Lung (tissue), 11 donors: ENCODE measurements at regions not wholly inside any gene's neighbourhood (a gene's known extent, or its start where the extent isn't known, plus 50 kb on each side); places are given as distances from the start of the nearest gene placed in this dataset.

ENCODE experiments used
- ATAC-seq: fragments of 200-7000 bp; cut with Tn5 transposase; one replicate; pipeline ENCODE4 v1.9.1; 2020; ENCODE audit warnings: moderate number of reproducible peaks; ENCODE audit not compliant: insufficient read depth, low FRiP score
- DNase-seq, 3 donors: peaks; one replicate each; pipeline ENCODE4 v3.0.0-alpha.2; 2013 to 2017
- H3K27ac ChIP-seq, 2 donors: one replicate each; pipeline ENCODE4 v1.5.1; 2013; ENCODE audit warnings: mild to moderate bottlenecking in 2 of 2, moderate library complexity in 2 of 2, control low read depth in 1 of 2, inconsistent platforms in 1 of 2, low read depth in 1 of 2, low read length in 1 of 2
- H3K27me3 ChIP-seq, 3 donors: one replicate each; pipeline ENCODE4 v1.5.1; 2013; ENCODE audit warnings: low read length in 2 of 3; ENCODE audit not compliant: control insufficient read depth in 3 of 3, insufficient read depth in 3 of 3
- H3K36me3 ChIP-seq, 4 donors: one replicate each; pipeline ENCODE4 v1.5.1; 2013; ENCODE audit warnings: low read length in 4 of 4, mild to moderate bottlenecking in 1 of 4, moderate library complexity in 1 of 4; ENCODE audit not compliant: control insufficient read depth in 4 of 4, insufficient read depth in 4 of 4
- H3K4me1 ChIP-seq, 5 donors: one replicate each; pipeline ENCODE4 v1.5.1; 2013; ENCODE audit warnings: low read length in 5 of 5, mild to moderate bottlenecking in 2 of 5, moderate library complexity in 1 of 5; ENCODE audit not compliant: control insufficient read depth in 5 of 5, insufficient read depth in 5 of 5
- H3K4me3 ChIP-seq: one replicate; pipeline ENCODE4 v1.5.1; 2013; ENCODE audit warnings: mild to moderate bottlenecking, control low read depth, moderate library complexity
- H3K9ac ChIP-seq, 2 donors: one replicate each; pipeline ENCODE4 v1.5.1; 2013; ENCODE audit warnings: low read length in 2 of 2, control low read depth in 1 of 2; ENCODE audit not compliant: insufficient read depth in 1 of 2
- H3K9me3 ChIP-seq, 4 donors: one replicate each; pipeline ENCODE4 v1.5.1; 2013; ENCODE audit warnings: low read length in 3 of 4, mild to moderate bottlenecking in 1 of 4, moderate library complexity in 1 of 4; ENCODE audit not compliant: control insufficient read depth in 4 of 4, insufficient read depth in 3 of 4
- WGBS, 2 donors: extraction: QIAGEN DNeasy Blood & Tissue Kit; methylation state at CpG; one replicate each; pipeline ENCODE4 v1.1.7; 2013; 5-methylcytosine and 5-hydroxymethylcytosine counted together
- TF ChIP-seq, protein P1 (sequence below): IDR thresholded peaks from 2 replicates; pipeline ENCODE4 v1.5.1; 2012; ENCODE audit warnings: mild to moderate bottlenecking; ENCODE audit errors: control extremely low read depth, extremely low read depth
- donor health status: control.
- donor health status: control.
- donor health status: Bipolar disorder and iron deficiency.
- donor health status: healthy.
- donor health status: DM: yes; HTN: yes; CAD: no.

DNA sequence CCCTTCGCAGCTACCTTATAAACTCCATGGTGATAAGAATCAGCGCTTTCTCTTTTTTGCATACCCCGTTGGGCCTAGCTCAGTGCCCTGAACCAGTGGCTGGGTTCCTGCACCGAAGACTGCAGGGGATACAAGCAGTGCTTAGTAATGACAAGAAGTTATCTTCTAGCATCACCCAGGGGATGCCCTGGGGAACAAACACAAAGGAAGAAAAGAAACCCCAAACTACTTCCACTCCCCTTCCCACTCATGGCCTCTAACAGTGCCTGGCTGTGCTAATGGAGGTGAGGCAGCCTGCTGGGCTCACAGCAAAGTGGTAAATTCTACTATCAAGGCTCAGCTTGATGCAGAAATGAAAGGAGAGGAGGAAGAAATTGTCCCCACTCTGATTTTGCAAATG lies 314.7 kb downstream of the TXNL1 start:
- Histone ChIP-seq H3K9me3 (no peaks in the 10 kb centered on the region), H3K27me3 (no peaks in the 10 kb centered on the region), H3K4me1 (peaks cover 0 to 45% (median 7%) of the 10 kb centered on the region in 5 donors), H3K27ac (no peak overlapping the region), H3K9ac (no peak overlapping the region), H3K4me3 (no peak overlapping the region), H3K36me3 (no peaks in the 10 kb centered on the region)
- WGBS, 2 donors, result 65 to 66% methylated on average over 4 of the region's 4 CpGs
- no peak for ATAC-seq
- TF ChIP-seq, protein P1, sequence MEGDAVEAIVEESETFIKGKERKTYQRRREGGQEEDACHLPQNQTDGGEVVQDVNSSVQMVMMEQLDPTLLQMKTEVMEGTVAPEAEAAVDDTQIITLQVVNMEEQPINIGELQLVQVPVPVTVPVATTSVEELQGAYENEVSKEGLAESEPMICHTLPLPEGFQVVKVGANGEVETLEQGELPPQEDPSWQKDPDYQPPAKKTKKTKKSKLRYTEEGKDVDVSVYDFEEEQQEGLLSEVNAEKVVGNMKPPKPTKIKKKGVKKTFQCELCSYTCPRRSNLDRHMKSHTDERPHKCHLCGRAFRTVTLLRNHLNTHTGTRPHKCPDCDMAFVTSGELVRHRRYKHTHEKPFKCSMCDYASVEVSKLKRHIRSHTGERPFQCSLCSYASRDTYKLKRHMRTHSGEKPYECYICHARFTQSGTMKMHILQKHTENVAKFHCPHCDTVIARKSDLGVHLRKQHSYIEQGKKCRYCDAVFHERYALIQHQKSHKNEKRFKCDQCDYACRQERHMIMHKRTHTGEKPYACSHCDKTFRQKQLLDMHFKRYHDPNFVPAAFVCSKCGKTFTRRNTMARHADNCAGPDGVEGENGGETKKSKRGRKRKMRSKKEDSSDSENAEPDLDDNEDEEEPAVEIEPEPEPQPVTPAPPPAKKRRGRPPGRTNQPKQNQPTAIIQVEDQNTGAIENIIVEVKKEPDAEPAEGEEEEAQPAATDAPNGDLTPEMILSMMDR, result no peak
- DNase-seq, result no peak

DNA sequence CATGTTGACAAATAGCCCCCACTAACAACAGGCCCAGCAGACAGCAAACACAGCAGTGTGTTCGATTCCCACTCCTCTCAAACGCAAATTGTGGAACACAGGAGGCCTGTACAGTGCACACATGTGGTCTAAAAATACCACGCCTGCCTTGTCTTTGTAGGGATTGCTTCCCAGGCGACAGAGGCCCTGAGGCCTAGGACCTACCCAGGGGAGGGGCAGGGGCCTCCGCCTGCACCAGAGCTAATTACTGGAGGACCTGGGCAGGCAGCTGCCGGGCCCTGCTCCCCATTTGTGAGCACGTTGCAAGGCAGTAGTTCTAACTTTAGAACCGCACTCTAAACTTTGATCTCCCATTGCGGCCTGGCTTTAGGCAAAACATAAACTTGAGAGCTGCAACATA lies 316.0 kb downstream of the TXNL1 start:
- Histone ChIP-seq H3K9ac (no peak overlapping the region), H3K4me1 (peaks cover 0 to 39% (median 7%) of the 10 kb centered on the region in 5 donors), H3K27ac (no peak overlapping the region), H3K36me3 (no peaks in the 10 kb centered on the region), H3K4me3 (no peak overlapping the region), H3K27me3 (no peaks in the 10 kb centered on the region), H3K9me3 (no peaks in the 10 kb centered on the region)
- DNase-seq (peak in 1 of 3 donors; percentile 22), ATAC-seq (no peak)
- TF ChIP-seq, protein P1, result no peak
- 83 to 91% methylated on average over 9 of the region's 9 CpGs for WGBS, 2 donors

DNA sequence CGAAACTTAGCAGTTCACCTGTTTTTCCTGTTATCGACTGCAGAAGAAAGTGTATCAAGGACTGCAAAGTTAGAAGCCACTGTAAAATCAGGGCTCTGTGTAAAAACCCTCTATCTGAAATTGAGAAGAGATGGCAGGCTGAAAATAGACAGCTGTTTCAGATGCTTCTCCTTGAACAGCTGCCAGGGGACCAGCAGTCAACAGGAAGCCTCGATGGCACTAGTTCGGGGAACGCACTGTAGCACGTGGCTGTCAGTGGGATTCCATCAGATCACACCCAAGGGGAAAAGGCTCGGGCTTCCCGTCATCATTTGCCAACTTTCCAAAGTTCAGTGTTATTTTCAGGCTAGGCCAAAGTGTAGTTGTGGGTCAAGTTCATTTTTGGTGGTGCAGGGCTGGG lies 316.9 kb downstream of the TXNL1 start:
- peaks cover 0 to 30% (median 5%) of the 10 kb centered on the region in 5 donors for H3K4me1 ChIP-seq
- no peak for ATAC-seq
- TF ChIP-seq, protein P1, result no peak
- peak; percentile 87 to 96 (median 94) for DNase-seq
- H3K4me3 ChIP-seq, result no peak overlapping the region
- H3K36me3 ChIP-seq, result no peaks in the 10 kb centered on the region
- H3K27ac ChIP-seq, result no peak overlapping the region
- no peaks in the 10 kb centered on the region for H3K9me3 ChIP-seq
- 40 to 51% methylated on average over 8 of the region's 8 CpGs for WGBS, 2 donors
- H3K9ac ChIP-seq, result no peak overlapping the region
- H3K27me3 ChIP-seq, result no peaks in the 10 kb centered on the region

DNA sequence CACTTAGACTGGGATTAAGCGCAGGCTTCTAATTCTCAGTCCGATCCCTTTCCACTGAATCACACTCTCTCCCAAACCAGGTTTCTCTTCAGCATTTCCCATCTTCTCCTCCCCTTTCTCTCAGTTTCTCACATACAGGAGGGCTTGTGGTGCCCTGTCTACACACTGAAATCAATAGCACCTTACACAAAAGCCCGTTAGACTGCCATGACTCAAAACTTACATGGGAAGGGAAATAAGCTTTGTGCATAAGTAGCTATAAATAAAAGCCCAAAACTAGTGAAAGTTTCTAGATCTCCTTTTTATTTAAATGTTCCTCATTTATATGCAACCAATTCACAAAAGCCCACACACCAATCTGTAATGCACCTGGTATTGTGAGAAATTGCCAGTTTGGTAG lies 318.4 kb downstream of the TXNL1 start:
- H3K9me3 ChIP-seq, result no peaks in the 10 kb centered on the region
- H3K4me3 ChIP-seq, result no peak overlapping the region
- no peaks in the 10 kb centered on the region for H3K27me3 ChIP-seq
- TF ChIP-seq, protein P1, result no peak
- H3K36me3 ChIP-seq, result no peaks in the 10 kb centered on the region
- H3K27ac ChIP-seq, result no peak overlapping the region
- peaks cover 0 to 20% (median 4%) of the 10 kb centered on the region in 5 donors for H3K4me1 ChIP-seq
- 87 to 91% methylated on average over 3 of the region's 3 CpGs for WGBS, 2 donors
- ATAC-seq (no peak), DNase-seq (no peak)
- H3K9ac ChIP-seq, result no peak overlapping the region
